Progenitor cell of endocrine pancreas (in vitro differentiated cells): ENCODE measurements at regions not wholly inside any gene's neighbourhood (a gene's known extent, or its start where the extent isn't known, plus 50 kb on each side); places are given as distances from the start of the nearest gene placed in this dataset.

ENCODE experiments used
- DNase-seq: peaks from one replicate; pipeline ENCODE4 v3.0.0; 2021; ENCODE audit warnings: low spot score; ENCODE audit not compliant: unreplicated experiment
- H3K27ac Mint-ChIP-seq: 2 replicates; pipeline ENCODE4 v1.8.0; 2021; ENCODE audit warnings: mild to moderate bottlenecking, moderate library complexity, mixed read lengths
- H3K27me3 Mint-ChIP-seq: 2 replicates; pipeline ENCODE4 v1.8.0; 2021; ENCODE audit warnings: mixed read lengths
- H3K36me3 Mint-ChIP-seq: 2 replicates; pipeline ENCODE4 v1.8.0; 2022; ENCODE audit warnings: mixed read lengths; ENCODE audit not compliant: insufficient read depth
- H3K4me1 Mint-ChIP-seq: 2 replicates; pipeline ENCODE4 v1.8.0; 2021; ENCODE audit warnings: low read depth, mixed read lengths
- H3K4me3 Mint-ChIP-seq: 2 replicates; pipeline ENCODE4 v1.8.0; 2021; ENCODE audit warnings: low read depth, mild to moderate bottlenecking, moderate library complexity, mixed read lengths
- H3K9me3 Mint-ChIP-seq: 2 replicates; pipeline ENCODE4 v1.8.0; 2021; ENCODE audit warnings: low read depth, mixed read lengths
- TF ChIP-seq, protein P1 (sequence below): fragments of 200-600 bp; sonication (generic); IDR thresholded peaks from one replicate; pipeline ENCODE4 v1.5.0; 2021; ENCODE audit warnings: antibody characterized with exemption, mild to moderate bottlenecking; ENCODE audit not compliant: unreplicated experiment

- no peak overlapping the region for H3K4me3 Mint-ChIP-seq
- peaks cover 11% of the 10 kb centered on the region for H3K27me3 Mint-ChIP-seq
- DNase-seq, result no peak
- peaks cover 8% of the 10 kb centered on the region for H3K9me3 Mint-ChIP-seq
- TF ChIP-seq, protein P1, sequence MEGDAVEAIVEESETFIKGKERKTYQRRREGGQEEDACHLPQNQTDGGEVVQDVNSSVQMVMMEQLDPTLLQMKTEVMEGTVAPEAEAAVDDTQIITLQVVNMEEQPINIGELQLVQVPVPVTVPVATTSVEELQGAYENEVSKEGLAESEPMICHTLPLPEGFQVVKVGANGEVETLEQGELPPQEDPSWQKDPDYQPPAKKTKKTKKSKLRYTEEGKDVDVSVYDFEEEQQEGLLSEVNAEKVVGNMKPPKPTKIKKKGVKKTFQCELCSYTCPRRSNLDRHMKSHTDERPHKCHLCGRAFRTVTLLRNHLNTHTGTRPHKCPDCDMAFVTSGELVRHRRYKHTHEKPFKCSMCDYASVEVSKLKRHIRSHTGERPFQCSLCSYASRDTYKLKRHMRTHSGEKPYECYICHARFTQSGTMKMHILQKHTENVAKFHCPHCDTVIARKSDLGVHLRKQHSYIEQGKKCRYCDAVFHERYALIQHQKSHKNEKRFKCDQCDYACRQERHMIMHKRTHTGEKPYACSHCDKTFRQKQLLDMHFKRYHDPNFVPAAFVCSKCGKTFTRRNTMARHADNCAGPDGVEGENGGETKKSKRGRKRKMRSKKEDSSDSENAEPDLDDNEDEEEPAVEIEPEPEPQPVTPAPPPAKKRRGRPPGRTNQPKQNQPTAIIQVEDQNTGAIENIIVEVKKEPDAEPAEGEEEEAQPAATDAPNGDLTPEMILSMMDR, result no peak
- H3K27ac Mint-ChIP-seq, result no peak overlapping the region
- H3K4me1 Mint-ChIP-seq, result no peaks in the 10 kb centered on the region
- H3K36me3 Mint-ChIP-seq, result no peaks in the 10 kb centered on the region
Observed at GRCh38 chr6:159473475-159474263, 219.4 kb downstream of the SOD2 start.

DNA sequence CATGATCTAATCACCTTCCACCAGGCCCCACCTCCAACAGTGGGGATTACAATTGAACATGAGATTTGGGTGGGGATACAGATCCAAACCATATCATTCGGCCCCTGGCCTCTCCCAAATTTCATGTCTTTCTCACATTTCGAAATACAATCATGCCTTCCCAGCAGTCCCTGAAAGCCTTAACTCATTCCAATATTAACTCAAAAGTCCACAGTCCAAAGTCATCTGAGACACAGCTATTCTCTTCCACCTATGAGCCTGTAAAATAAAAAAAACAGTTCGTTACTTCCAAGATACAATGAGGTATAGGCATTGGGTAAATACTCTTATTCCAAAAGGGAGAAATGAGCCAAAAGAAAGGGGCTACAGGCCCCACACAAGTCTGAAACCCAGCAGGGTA is 222.6 kb downstream of the SOD2 start:
- Mint-ChIP-seq H3K27ac (no peak overlapping the region), H3K9me3 (peaks cover 4% of the 10 kb centered on the region), H3K36me3 (no peaks in the 10 kb centered on the region), H3K4me1 (no peaks in the 10 kb centered on the region), H3K4me3 (no peak overlapping the region), H3K27me3 (peaks cover 14% of the 10 kb centered on the region)
- TF ChIP-seq, protein P1, result no peak
- DNase-seq, result no peak

GRCh38 chr6:159469443-159469842 is 223.6 kb downstream of the SOD2 start:
- Mint-ChIP-seq H3K36me3 (no peaks in the 10 kb centered on the region), H3K27me3 (peaks cover 15% of the 10 kb centered on the region), H3K4me1 (no peaks in the 10 kb centered on the region), H3K9me3 (peaks cover 4% of the 10 kb centered on the region), H3K27ac (no peak overlapping the region), H3K4me3 (no peak overlapping the region)
- TF ChIP-seq, protein P1, result no peak
- DNase-seq, result no peak

DNA sequence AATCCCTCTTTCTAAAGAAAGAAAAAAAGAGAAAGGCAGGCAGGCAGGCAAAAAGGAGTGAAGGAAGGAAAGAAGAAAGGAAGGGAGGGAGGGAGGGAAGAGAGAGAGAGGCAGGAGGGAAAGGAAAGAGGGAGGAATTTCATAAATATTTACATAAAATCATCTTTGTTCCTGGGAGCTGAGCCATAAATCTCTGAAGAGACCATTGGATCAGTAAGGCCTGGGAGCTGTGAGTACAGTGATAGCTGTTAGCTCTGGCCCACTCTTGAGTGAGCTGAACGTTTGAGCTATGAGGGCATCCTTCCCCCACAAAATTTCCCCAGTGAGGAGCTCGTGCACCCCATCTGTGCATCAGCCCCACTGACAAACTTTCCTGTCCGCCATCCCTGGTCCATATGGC is 224.0 kb downstream of the SOD2 start:
- no peaks in the 10 kb centered on the region for H3K4me1 Mint-ChIP-seq
- TF ChIP-seq, protein P1, result no peak
- H3K27ac Mint-ChIP-seq, result no peak overlapping the region
- peaks cover 18% of the 10 kb centered on the region for H3K27me3 Mint-ChIP-seq
- no peak for DNase-seq
- H3K36me3 Mint-ChIP-seq, result no peaks in the 10 kb centered on the region
- H3K4me3 Mint-ChIP-seq, result no peak overlapping the region
- peaks cover 4% of the 10 kb centered on the region for H3K9me3 Mint-ChIP-seq

- DNase-seq, result no peak
- TF ChIP-seq, protein P1, result no peak
- Mint-ChIP-seq H3K27me3 (peaks cover 21% of the 10 kb centered on the region), H3K27ac (no peak overlapping the region), H3K4me1 (no peaks in the 10 kb centered on the region), H3K36me3 (no peaks in the 10 kb centered on the region), H3K9me3 (peaks cover 4% of the 10 kb centered on the region), H3K4me3 (no peak overlapping the region)
Observed at GRCh38 chr6:159467473-159468041, 225.5 kb downstream of the SOD2 start.
